Keratinocyte (primary cell): ENCODE measurements at regions not wholly inside any gene's neighbourhood (a gene's known extent, or its start where the extent isn't known, plus 50 kb on each side); places are given as distances from the start of the nearest gene placed in this dataset.

Source experiments
- CTCF ChIP-seq, 3 experiments: IDR thresholded peaks in 1 of 3; conservative IDR thresholded peaks in 1 of 3; optimal IDR thresholded peaks in 1 of 3; 2 replicates in 2 of 3; 3 replicates in 1 of 3; pipeline versions ENCODE3 to v1.5.1; 2011; ENCODE audit warnings: low read length in 3 of 3, mild to moderate bottlenecking in 3 of 3, moderate library complexity in 2 of 3, control low read depth in 1 of 3, inconsistent platforms in 1 of 3; ENCODE audit not compliant: insufficient read depth in 2 of 3; ENCODE audit errors: extremely low read depth in 1 of 3
- EZH2 ChIP-seq: IDR thresholded peaks from one replicate; pipeline ENCODE4 v1.6.1; 2012; ENCODE audit warnings: inconsistent platforms, mild to moderate bottlenecking, low read length, moderate library complexity

- TF ChIP-seq CTCF (optimal IDR thresholded peaks at IDR 0.05 in 1 of 3, IDR thresholded peaks at IDR 0.05 in 1 of 3, conservative IDR thresholded peaks at IDR 0.05 in 1 of 3; ENCODE audit: extremely low read depth in 1 of 3, insufficient read depth in 2 of 3, low read length in 3 of 3) (no peak), EZH2 (no peak)
Observed at GRCh38 chr4:126686491-126686890, 946.3 kb upstream of the INTU start.
